SK-N-SH (cell line): ENCODE measurements at regions not wholly inside any gene's neighbourhood (a gene's known extent, or its start where the extent isn't known, plus 50 kb on each side); places are given as distances from the start of the nearest gene placed in this dataset.

Experiments used
- CTCF ChIA-PET: fragments of 300-600, 350-600 bp; formaldehyde crosslinking; extraction: SDS; loops from one replicate; lab custom pipeline; 2021; lab: Yijun Ruan, JAX
- POLR2A ChIA-PET: fragments of 350-600 bp; sonication (Branson Sonifier 250); formaldehyde crosslinking; extraction: SDS; loops from one replicate; lab custom pipeline; 2020; ENCODE audit warnings: antibody characterized with exemption, inconsistent platforms; lab: Yijun Ruan, JAX
- DNase-seq: peaks from one replicate; pipeline ENCODE4 v3.0.0; 2012
- H2AFZ ChIP-seq: fragments of 200-600 bp; sonication (generic); 2 replicates; pipeline ENCODE4 v1.8.1; 2016; ENCODE audit warnings: antibody characterized with exemption, mild to moderate bottlenecking, low read depth
- H3F3A ChIP-seq: fragments of 200-600 bp; sonication (generic); replicated peaks from 2 replicates; pipeline ENCODE3; 2016; ENCODE audit warnings: antibody characterized with exemption, mild to moderate bottlenecking; ENCODE audit not compliant: insufficient read depth
- H3K27ac ChIP-seq, 2 experiments: fragments of 200-500 bp in 1 of 2; fragments of 200-600 bp in 1 of 2; sonication (Bioruptor generic) in 1 of 2; sonication (generic), shearing (Covaris generic) in 1 of 2; 2 replicates each; pipeline versions ENCODE4 v1.5.1 to v1.6.1; 2014 to 2016; ENCODE audit warnings: low read depth in 2 of 2, inconsistent platforms in 1 of 2, low read length in 1 of 2, mild to moderate bottlenecking in 1 of 2, mixed read lengths in 1 of 2
- H3K27me3 ChIP-seq: fragments of 200-600 bp; sonication (generic), shearing (Covaris generic); 2 replicates; pipeline ENCODE4 v1.6.1; 2016; ENCODE audit warnings: mixed run types; ENCODE audit not compliant: insufficient read depth
- H3K36me3 ChIP-seq, 2 experiments: fragments of 200-500 bp in 1 of 2; fragments of 200-600 bp in 1 of 2; sonication (Bioruptor generic) in 1 of 2; sonication (generic) in 1 of 2; replicated peaks in 1 of 2; 2 replicates each; pipeline versions ENCODE3 to v1.5.1; 2014 to 2016; ENCODE audit warnings: low read length in 1 of 2, mild to moderate bottlenecking in 1 of 2; ENCODE audit not compliant: insufficient read depth in 2 of 2, control insufficient read depth in 1 of 2
- H3K4me1 ChIP-seq, 2 experiments: fragments of 200-500 bp in 1 of 2; fragments of 200-600 bp in 1 of 2; sonication (Bioruptor generic) in 1 of 2; sonication (generic), shearing (Covaris generic) in 1 of 2; 2 replicates each; pipeline versions ENCODE4 v1.5.1 to v1.6.1; 2014 to 2016; ENCODE audit warnings: low read depth in 1 of 2, low read length in 1 of 2, mixed run types in 1 of 2; ENCODE audit not compliant: insufficient read depth in 2 of 2, control insufficient read depth in 1 of 2
- H3K4me2 ChIP-seq: fragments of 200-600 bp; sonication (generic), shearing (Covaris generic); 2 replicates; pipeline ENCODE4 v1.6.1; 2017; ENCODE audit warnings: mixed run types
- H3K4me3 ChIP-seq, 2 experiments: fragments of 200-500 bp in 1 of 2; fragments of 200-600 bp in 1 of 2; sonication (Bioruptor generic) in 1 of 2; sonication (generic), shearing (Covaris generic) in 1 of 2; 2 replicates each; pipeline versions ENCODE4 v1.5.1 to v1.8.1; 2014 to 2016; ENCODE audit warnings: low read depth in 2 of 2, inconsistent platforms in 1 of 2, low read length in 1 of 2, mild to moderate bottlenecking in 1 of 2, mixed read lengths in 1 of 2, moderate library complexity in 1 of 2
- H3K79me2 ChIP-seq: fragments of 200-600 bp; sonication (generic); 2 replicates; pipeline ENCODE4 v1.8.1; 2017; ENCODE audit warnings: mild to moderate bottlenecking; ENCODE audit not compliant: insufficient read depth
- H3K9ac ChIP-seq: fragments of 200-600 bp; sonication (generic); 2 replicates; pipeline ENCODE4 v1.6.1; 2017; ENCODE audit warnings: mixed run types
- H3K9me2 ChIP-seq: fragments of 200-600 bp; sonication (generic); 2 replicates; pipeline ENCODE4 v1.6.1; 2017; ENCODE audit warnings: mixed run types
- H3K9me3 ChIP-seq: fragments of 200-600 bp; sonication (generic); 2 replicates; pipeline ENCODE4 v1.6.1; 2017; ENCODE audit warnings: mixed run types, mild to moderate bottlenecking, moderate library complexity
- H4K20me1 ChIP-seq: fragments of 200-600 bp; sonication (generic); 2 replicates; pipeline ENCODE4 v1.6.1; 2017; ENCODE audit warnings: mild to moderate bottlenecking, mixed run types; ENCODE audit not compliant: insufficient read depth
- CHD2 ChIP-seq: fragments of 150-350 bp; IDR thresholded peaks from 2 replicates; pipeline ENCODE4 v1.6.1; 2018; ENCODE audit warnings: low read length; ENCODE audit not compliant: partially characterized antibody
- ELF1 ChIP-seq: IDR thresholded peaks from 2 replicates; pipeline ENCODE4 v1.4.0; 2012
- EP300 ChIP-seq, 2 experiments: IDR thresholded peaks; 2 replicates each; pipeline versions ENCODE4 v1.4.0 to v1.6.1; 2012; ENCODE audit warnings: borderline replicate concordance in 1 of 2, low read depth in 1 of 2, low read length in 1 of 2
- MEF2A ChIP-seq: IDR thresholded peaks from 2 replicates; pipeline ENCODE4 v1.4.0; 2012; ENCODE audit warnings: low read depth, borderline replicate concordance
- POLR2AphosphoS5 ChIP-seq: IDR thresholded peaks from 2 replicates; pipeline ENCODE4 v1.6.1; 2012; ENCODE audit warnings: low read depth, low read length
- RAD21 ChIP-seq: IDR thresholded peaks from 2 replicates; pipeline ENCODE4 v1.6.1; 2012; ENCODE audit warnings: mild to moderate bottlenecking, low read length
- REST ChIP-seq: IDR thresholded peaks from 2 replicates; pipeline ENCODE4 v1.6.1; 2012; ENCODE audit warnings: mild to moderate bottlenecking, low read depth, low read length, moderate library complexity
- RXRA ChIP-seq: IDR thresholded peaks from 2 replicates; pipeline ENCODE4 v1.4.0; 2012; ENCODE audit warnings: low read depth, mild to moderate bottlenecking, borderline replicate concordance
- SIN3A ChIP-seq: IDR thresholded peaks from 2 replicates; pipeline ENCODE4 v1.6.1; 2012; ENCODE audit warnings: low read depth, mild to moderate bottlenecking, low read length, moderate library complexity, borderline replicate concordance
- TCF12 ChIP-seq: IDR thresholded peaks from 2 replicates; pipeline ENCODE4 v1.4.0; 2012
- WGBS: methylation state at CpG from one replicate; pipeline ENCODE4 v1.1.6; 2017; ENCODE audit warnings: low lambda C conversion rate; 5-methylcytosine and 5-hydroxymethylcytosine counted together
- TF ChIP-seq, protein P1 (sequence below): IDR thresholded peaks from 2 replicates; pipeline ENCODE4 v1.4.0; 2012; ENCODE audit warnings: low read depth
- TF ChIP-seq, protein P2 (sequence below): IDR thresholded peaks from 2 replicates; pipeline ENCODE4 v1.4.0; 2012; ENCODE audit warnings: low read depth, borderline replicate concordance

DNA sequence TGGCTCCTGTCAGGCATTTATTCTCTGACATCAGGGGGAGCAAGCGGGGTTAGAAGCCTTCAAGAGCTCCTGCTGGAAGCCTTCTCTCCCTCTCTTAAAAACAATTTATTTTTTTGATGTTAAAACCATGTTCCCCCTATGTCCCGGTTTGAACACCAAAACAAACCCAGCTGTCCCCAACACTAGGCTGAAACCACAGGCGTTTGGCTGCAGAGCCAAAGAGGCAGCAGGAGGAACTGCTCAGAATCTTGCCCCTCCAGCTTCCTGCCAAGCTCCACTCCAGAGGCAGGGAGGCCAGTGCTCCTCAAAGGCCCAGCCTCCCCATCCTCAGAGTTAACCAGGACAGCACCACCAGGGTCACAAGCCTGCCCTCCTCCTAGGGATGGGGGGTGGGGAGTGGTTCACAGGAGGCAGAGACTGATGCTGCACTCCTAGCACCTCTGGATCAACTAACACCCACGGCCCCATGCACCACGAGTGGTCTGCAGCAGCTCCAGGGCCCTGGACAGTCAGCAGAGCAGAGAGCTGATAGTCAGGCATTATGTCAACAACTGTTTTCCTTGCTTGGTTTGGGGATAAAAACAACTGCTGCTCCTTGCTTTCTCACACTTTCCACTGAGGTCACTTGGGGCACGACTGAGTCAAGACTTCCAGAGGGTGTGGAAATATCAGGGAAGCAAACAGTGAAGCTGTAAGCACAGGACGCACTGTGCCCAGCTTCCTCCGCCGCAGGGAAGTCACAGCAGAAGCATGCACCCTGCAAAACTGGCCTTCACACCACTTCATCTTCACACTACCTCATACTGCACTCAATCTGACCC is 96.5 kb upstream of the ADRA1B start:
- Histone ChIP-seq H3K79me2 (no peaks in the 10 kb centered on the region), H3K9me2 (no peaks in the 10 kb centered on the region), H3K4me2 (no peak overlapping the region), H3K27me3 (no peaks in the 10 kb centered on the region), H3K9me3 (no peaks in the 10 kb centered on the region), H4K20me1 (no peaks in the 10 kb centered on the region), H3K36me3 (no peaks in the 10 kb centered on the region), H3K9ac (no peak overlapping the region), H3K4me1 (0 out of 4 replicates have a peak, but pooled peaks cover 0 to 4% of the 10 kb centered on the region in 2 experiments), H3K27ac (no peak overlapping the region), H3K4me3 (no peak overlapping the region), H2AFZ (no peak overlapping the region), H3F3A (peaks cover 1% of the 10 kb centered on the region)
- 50% methylated on average over 9 of the region's 9 CpGs for WGBS
- CTCF ChIA-PET, result no interaction called here
- POLR2A ChIA-PET, result interaction anchor here (0.6 kb wide), 1 partner anchor 10 kb away, joined by 3 read pairs; no protein-coding TSS in a partner anchor
- no peak for DNase-seq
- TF ChIP-seq EP300 (IDR thresholded peaks at IDR 0.05; ENCODE audit: borderline replicate concordance in 1 of 2, low read depth in 1 of 2, low read length in 1 of 2), result no peak

DNA sequence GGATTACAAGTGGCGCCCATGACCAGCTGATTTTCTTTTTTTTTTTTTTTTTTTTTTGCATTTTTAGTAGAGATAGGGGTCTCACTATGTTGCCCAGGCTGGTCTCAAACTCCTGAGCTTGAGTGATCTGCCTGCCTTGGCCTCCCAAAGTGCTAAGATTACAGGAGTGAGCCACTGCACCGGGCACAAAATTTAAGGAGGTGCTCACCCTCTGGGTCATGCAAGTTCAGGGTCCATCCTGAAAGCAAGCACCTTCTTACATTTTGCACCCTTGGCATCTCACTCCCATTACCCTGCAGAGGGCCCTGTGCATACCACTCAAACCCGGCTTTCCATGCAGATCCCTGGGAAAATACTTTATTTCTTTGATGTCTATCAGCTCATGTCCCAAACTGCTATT is 95.6 kb upstream of the ADRA1B start:
- no peak for DNase-seq
- no peak overlapping the region for H2AFZ ChIP-seq
- no peaks in the 10 kb centered on the region for H3K27me3 ChIP-seq
- CTCF ChIA-PET, result no interaction called here
- H3K27ac ChIP-seq, result no peak overlapping the region
- WGBS, result 81% methylated on average over 3 of the region's 3 CpGs
- no peaks in the 10 kb centered on the region for H3K9me3 ChIP-seq
- H3K4me1 ChIP-seq, result peaks cover 0 to 12% of the 10 kb centered on the region in 2 experiments; a peak in 3 of 4 replicates
- no peak overlapping the region for H3K4me2 ChIP-seq
- no peaks in the 10 kb centered on the region for H3K79me2 ChIP-seq
- H3K36me3 ChIP-seq, result no peaks in the 10 kb centered on the region
- peaks cover 9% of the 10 kb centered on the region for H3F3A ChIP-seq
- no peak for TF ChIP-seq ELF1
- H3K4me3 ChIP-seq, result no peak overlapping the region
- no peaks in the 10 kb centered on the region for H3K9me2 ChIP-seq
- POLR2A ChIA-PET, result no interaction called here
- no peak overlapping the region for H3K9ac ChIP-seq
- no peaks in the 10 kb centered on the region for H4K20me1 ChIP-seq

- WGBS, result 89% methylated on average over 9 of the region's 9 CpGs
- Histone ChIP-seq H3F3A (peaks cover 12% of the 10 kb centered on the region), H2AFZ (no peak overlapping the region), H3K4me2 (no peak overlapping the region), H3K4me3 (no peak overlapping the region), H3K27me3 (no peaks in the 10 kb centered on the region), H3K79me2 (no peaks in the 10 kb centered on the region), H4K20me1 (no peaks in the 10 kb centered on the region), H3K9me3 (no peaks in the 10 kb centered on the region), H3K27ac (no peak overlapping the region), H3K36me3 (no peaks in the 10 kb centered on the region), H3K9me2 (no peaks in the 10 kb centered on the region), H3K4me1 (peaks cover 0 to 20% of the 10 kb centered on the region in 2 experiments; a peak in 3 of 4 replicates), H3K9ac (no peak overlapping the region)
- no peak for DNase-seq
- CTCF ChIA-PET, result no interaction called here
- TF ChIP-seq REST (no peak), MEF2A (no peak), RXRA (no peak), RAD21 (no peak), CHD2 (no peak), TCF12 (no peak), POLR2AphosphoS5 (no peak), SIN3A (no peak)
- TF ChIP-seq, protein P1, sequence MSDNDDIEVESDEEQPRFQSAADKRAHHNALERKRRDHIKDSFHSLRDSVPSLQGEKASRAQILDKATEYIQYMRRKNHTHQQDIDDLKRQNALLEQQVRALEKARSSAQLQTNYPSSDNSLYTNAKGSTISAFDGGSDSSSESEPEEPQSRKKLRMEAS, result no peak
- TF ChIP-seq, protein P2, sequence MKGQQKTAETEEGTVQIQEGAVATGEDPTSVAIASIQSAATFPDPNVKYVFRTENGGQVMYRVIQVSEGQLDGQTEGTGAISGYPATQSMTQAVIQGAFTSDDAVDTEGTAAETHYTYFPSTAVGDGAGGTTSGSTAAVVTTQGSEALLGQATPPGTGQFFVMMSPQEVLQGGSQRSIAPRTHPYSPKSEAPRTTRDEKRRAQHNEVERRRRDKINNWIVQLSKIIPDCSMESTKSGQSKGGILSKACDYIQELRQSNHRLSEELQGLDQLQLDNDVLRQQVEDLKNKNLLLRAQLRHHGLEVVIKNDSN, result no peak
- POLR2A ChIA-PET, result no interaction called here
Measured at GRCh38 chr5:159821461-159821940, 94.8 kb upstream of the ADRA1B start.
